ENCODE measurements at regions not wholly inside any gene's neighbourhood (a gene's known extent, or its start where the extent isn't known, plus 50 kb on each side); places are given as distances from the start of the nearest gene placed in this dataset.

GRCh38 chr4:129550281-129550785 is 454.4 kb downstream of the C4orf33 start:
- DNase-seq (ENCODE audit: low spot score) = no peak

GRCh38 chr4:129561280-129561679 is 465.3 kb downstream of the C4orf33 start:
- no peak for DNase-seq (ENCODE audit: low spot score)

DNA sequence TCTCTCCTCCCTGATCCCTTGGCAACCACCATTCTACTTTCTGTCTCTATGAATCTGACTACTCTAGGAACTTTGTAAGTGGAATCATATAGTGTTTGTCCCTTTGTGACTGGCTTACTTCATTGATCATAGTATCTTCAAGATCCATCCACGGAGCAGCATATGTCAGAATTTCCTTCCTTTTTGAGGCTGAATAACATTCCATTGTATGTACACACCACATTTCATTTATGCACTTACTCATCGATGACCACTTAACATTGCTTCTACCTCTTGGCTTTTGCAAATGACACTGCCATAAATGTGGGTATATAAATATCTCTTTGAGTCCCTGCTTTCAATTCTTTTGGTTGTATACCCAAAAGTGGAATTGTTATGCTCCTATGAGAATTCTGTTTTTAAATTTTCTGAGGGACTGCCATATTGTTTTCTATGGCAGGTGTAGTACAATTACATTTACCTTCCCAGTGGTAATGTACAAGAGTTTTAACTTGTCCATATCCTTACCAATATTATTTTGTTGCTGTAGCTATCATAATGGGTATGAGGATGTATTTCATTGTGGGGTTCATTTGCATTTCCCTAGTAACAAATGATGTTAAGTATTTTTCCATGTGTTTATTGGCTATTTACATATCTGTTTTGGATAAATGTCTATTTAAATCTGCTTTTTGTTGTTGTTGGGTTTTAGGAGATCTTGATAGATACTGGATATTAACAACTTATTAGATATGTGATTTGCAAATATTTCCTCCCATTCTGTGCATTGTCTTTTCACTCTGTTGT is 466.1 kb downstream of the C4orf33 start:
- no peak for DNase-seq (ENCODE audit: low spot score)

- no peak for DNase-seq (ENCODE audit: low spot score)
Observed at GRCh38 chr4:129565214-129565613, 469.3 kb downstream of the C4orf33 start.

- no peak for DNase-seq (ENCODE audit: low spot score)
Observed at GRCh38 chr4:129570326-129570725, 474.4 kb downstream of the C4orf33 start.

- no peak for DNase-seq (ENCODE audit: low spot score)
Observed at GRCh38 chr4:129578336-129578735, 482.4 kb downstream of the C4orf33 start.

DNA sequence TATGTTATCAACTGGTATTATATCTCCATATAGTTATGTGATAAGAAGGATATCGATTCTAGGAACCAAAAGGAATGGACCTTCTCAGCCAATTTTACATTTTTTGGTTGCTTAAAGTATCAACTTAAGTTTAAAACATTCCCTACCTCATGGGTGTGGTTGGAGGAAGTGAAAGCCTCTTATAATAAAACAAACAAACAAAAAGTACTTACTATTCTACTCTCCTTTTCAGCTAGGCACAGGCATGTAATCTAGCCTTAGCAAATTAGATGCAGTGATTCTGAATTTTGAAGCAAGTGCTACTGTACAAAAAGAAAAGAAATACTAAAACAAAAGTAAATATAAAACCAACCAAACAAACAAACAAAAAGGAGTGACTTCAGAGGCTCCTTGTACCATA is 485.4 kb downstream of the C4orf33 start:
- no peak for DNase-seq (ENCODE audit: low spot score)

- DNase-seq (ENCODE audit: low spot score) = no peak
Observed at GRCh38 chr4:129583868-129584267, 487.9 kb downstream of the C4orf33 start.

GRCh38 chr4:129598582-129598981 is 502.6 kb downstream of the C4orf33 start:
- no peak for DNase-seq (ENCODE audit: low spot score)

DNA sequence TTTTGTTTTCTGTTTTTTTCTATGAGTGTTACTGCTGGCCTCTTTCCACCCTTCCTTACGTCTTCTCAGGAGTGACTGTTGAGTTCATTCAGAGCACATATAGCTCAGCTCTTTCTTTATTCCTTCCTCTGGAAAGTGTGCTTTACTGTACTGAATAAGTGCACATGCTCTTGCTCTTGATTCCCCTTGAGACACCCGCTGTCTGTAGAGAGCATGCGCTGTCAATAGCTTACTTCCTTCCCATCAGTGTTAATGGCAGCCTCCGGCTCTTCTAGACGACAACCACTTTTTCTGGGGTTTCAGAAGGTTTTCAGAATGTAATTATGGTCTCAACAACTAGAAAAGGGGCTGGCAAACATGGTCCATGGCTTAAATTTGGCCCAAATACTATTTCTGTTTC is 504.9 kb downstream of the C4orf33 start:
- DNase-seq (ENCODE audit: low spot score) = no peak

- DNase-seq (ENCODE audit: low spot score) = no peak
Observed at GRCh38 chr4:129602447-129602846, 506.5 kb downstream of the C4orf33 start.

GRCh38 chr4:129603241-129603931 is 507.4 kb downstream of the C4orf33 start:
- no peak for DNase-seq (ENCODE audit: low spot score)

- DNase-seq (ENCODE audit: low spot score) = no peak
Observed at GRCh38 chr4:129604632-129605255, 508.8 kb downstream of the C4orf33 start.

DNA sequence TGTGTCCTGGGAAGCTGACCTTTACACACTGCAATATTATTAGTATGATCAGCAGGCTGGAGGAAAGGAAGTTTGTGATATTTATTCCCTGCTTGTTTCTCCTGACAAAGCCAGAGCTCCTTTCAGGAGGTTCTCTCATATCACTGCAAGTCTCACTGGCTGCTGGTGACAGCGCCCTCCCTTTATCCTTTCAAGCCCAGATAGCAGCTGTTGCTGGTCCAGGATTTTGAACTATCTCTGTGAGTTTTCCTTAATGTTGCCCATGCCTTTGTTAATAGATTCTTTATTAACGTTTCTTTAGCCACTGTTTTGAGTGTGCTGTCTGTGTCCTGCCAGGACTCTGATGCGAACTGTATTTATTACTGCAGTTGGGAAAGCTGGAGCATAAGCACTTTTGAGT is 518.7 kb downstream of the C4orf33 start:
- DNase-seq (ENCODE audit: low spot score) = no peak

GRCh38 chr4:129622566-129622965 is 526.6 kb downstream of the C4orf33 start:
- DNase-seq (ENCODE audit: low spot score) = no peak

- peak; percentile 3 for DNase-seq (ENCODE audit: low spot score)
Observed at GRCh38 chr4:129623233-129623875, 527.4 kb downstream of the C4orf33 start.

- DNase-seq (ENCODE audit: low spot score) = peak; percentile 34
Observed at GRCh38 chr4:129641179-129641578, 545.2 kb downstream of the C4orf33 start.

GRCh38 chr4:129645461-129645860 is 549.5 kb downstream of the C4orf33 start:
- no peak for DNase-seq (ENCODE audit: low spot score)

DNA sequence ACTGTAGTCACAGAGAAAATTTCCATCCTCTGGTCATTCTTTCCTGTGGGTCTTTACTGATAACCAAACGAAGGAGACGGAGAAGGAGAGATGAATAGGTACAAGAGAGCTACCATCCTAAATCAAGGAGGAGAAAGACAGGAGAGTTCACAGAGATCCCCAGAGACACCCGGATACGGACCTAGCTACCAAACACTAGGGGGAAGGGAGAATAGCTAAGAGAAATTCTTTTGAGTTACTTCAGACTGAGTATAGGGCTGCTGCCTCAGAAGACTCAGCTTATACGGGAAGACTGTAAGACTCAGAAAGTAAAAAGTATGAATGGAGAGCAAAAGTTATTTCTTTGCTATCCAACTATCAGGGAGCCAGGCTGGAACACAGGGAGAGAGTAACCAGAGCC is 572.1 kb downstream of the C4orf33 start:
- no peak for DNase-seq (ENCODE audit: low spot score)

- DNase-seq (ENCODE audit: low spot score) = no peak
Observed at GRCh38 chr4:129672941-129673340, 577.0 kb downstream of the C4orf33 start.

GRCh38 chr4:129675036-129675435 is 579.1 kb downstream of the C4orf33 start:
- DNase-seq (ENCODE audit: low spot score) = no peak

DNA sequence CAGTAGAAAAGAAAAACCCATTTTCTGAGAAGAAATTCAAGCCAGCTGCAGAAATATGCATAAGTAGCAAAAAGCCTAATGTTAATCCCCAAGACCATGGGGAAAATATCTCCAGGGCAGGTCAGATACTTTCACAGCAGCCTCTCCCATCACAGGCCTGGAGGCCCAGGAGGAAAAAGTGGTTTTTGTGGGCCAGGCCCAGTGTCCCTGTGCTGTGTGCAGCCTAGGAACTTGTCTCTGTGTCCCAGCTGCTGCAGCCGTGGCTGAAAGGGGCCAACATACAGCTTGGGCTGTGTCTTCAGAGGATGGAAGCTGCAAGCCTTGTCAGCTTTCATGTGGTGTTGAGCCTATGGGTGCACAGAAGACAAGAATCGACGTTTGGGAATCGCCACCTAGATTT is 581.0 kb downstream of the C4orf33 start:
- DNase-seq (ENCODE audit: low spot score) = no peak
